ENCODE measurements at regions not wholly inside any gene's neighbourhood (a gene's known extent, or its start where the extent isn't known, plus 50 kb on each side); places are given as distances from the start of the nearest gene placed in this dataset.

GRCh38 chr5:92908952-92909601 lies 671.9 kb downstream of the NR2F1-AS1 start:
- no peak for TF ChIP-seq CTCF (IDR thresholded peaks at IDR 0.05)
- no peak for DNase-seq (ENCODE audit: low spot score)
- no peak overlapping the region for H3K27ac ChIP-seq
- no peak overlapping the region for H3K4me3 ChIP-seq

GRCh38 chr5:92907938-92908606 lies 672.9 kb downstream of the NR2F1-AS1 start:
- TF ChIP-seq CTCF (IDR thresholded peaks at IDR 0.05), result no peak
- no peak for DNase-seq (ENCODE audit: low spot score)
- Histone ChIP-seq H3K4me3 (no peak overlapping the region), H3K27ac (no peak overlapping the region)

GRCh38 chr5:92906798-92907376 lies 674.1 kb downstream of the NR2F1-AS1 start:
- Histone ChIP-seq H3K4me3 (no peak overlapping the region), H3K27ac (no peak overlapping the region)
- DNase-seq (ENCODE audit: low spot score), result no peak
- no peak for TF ChIP-seq CTCF (IDR thresholded peaks at IDR 0.05)

GRCh38 chr5:92904021-92904420 lies 677.0 kb downstream of the NR2F1-AS1 start:
- H3K4me3 ChIP-seq, result no peak overlapping the region
- TF ChIP-seq CTCF (IDR thresholded peaks at IDR 0.05), result no peak
- no peak overlapping the region for H3K27ac ChIP-seq
- no peak for DNase-seq (ENCODE audit: low spot score)

GRCh38 chr5:92899611-92900010 lies 681.4 kb downstream of the NR2F1-AS1 start:
- Histone ChIP-seq H3K27ac (no peak overlapping the region), H3K4me3 (no peak overlapping the region)
- TF ChIP-seq CTCF (IDR thresholded peaks at IDR 0.05), result no peak
- no peak for DNase-seq (ENCODE audit: low spot score)

- no peak for TF ChIP-seq CTCF (IDR thresholded peaks at IDR 0.05)
- H3K4me3 ChIP-seq, result no peak overlapping the region
- H3K27ac ChIP-seq, result no peak overlapping the region
- no peak for DNase-seq (ENCODE audit: low spot score)
These were observed 684.3 kb downstream of the NR2F1-AS1 start for GRCh38 chr5:92896722-92897121.

- Histone ChIP-seq H3K4me3 (no peak overlapping the region), H3K27ac (no peak overlapping the region)
- no peak for DNase-seq (ENCODE audit: low spot score)
- TF ChIP-seq CTCF (IDR thresholded peaks at IDR 0.05), result no peak
These were observed 690.2 kb downstream of the NR2F1-AS1 start for GRCh38 chr5:92890841-92891244.
